Thyroid gland (tissue), 4 donors: ENCODE measurements at regions not wholly inside any gene's neighbourhood (a gene's known extent, or its start where the extent isn't known, plus 50 kb on each side); places are given as distances from the start of the nearest gene placed in this dataset.

ENCODE experiments used
- DNase-seq, 2 donors: peaks; one replicate each; pipeline ENCODE4 v3.0.0-alpha.2; 2019
- H3K27ac ChIP-seq, 3 donors: fragments of 200-600 bp; sonication (generic); 1 replicate in 2 of 3; 2 replicates in 1 of 3; pipeline ENCODE4 v1.5.1; 2016 to 2019; ENCODE audit warnings: mild to moderate bottlenecking in 1 of 3, moderate library complexity in 1 of 3
- H3K27me3 ChIP-seq: fragments of 200-600 bp; sonication (generic); one replicate; pipeline ENCODE4 v1.5.1; 2019
- H3K36me3 ChIP-seq, 2 donors: fragments of 200-600 bp; sonication (generic); one replicate each; pipeline ENCODE4 v1.5.1; 2016 to 2019
- H3K4me1 ChIP-seq, 2 donors: fragments of 200-600 bp; sonication (generic); one replicate each; pipeline ENCODE4 v1.5.1; 2017 to 2019
- H3K4me3 ChIP-seq, 3 donors: fragments of 200-600 bp; sonication (generic); replicated peaks in 1 of 3; 1 replicate in 2 of 3; 2 replicates in 1 of 3; pipeline ENCODE4 v1.5.1; 2016; ENCODE audit warnings: mild to moderate bottlenecking in 1 of 3
- H3K9me3 ChIP-seq: fragments of 200-600 bp; sonication (generic); one replicate; pipeline ENCODE4 v1.5.1; 2017
- POLR2A ChIP-seq, 2 donors: fragments of 450-650 bp; IDR thresholded peaks; one replicate each; pipeline ENCODE4 v1.6.1; 2017; ENCODE audit warnings: antibody characterized with exemption in 2 of 2, mild to moderate bottlenecking in 2 of 2, moderate library complexity in 1 of 2
- WGBS, 2 donors: methylation state at CpG; one replicate each; pipeline ENCODE4 v1.1.5; 2017; 5-methylcytosine and 5-hydroxymethylcytosine counted together
- intact Hi-C: fragments of 100-400 bp; cut with DNase I; formaldehyde crosslinking; loops from one replicate; pipeline ENCODE4 v1.15.1; 2023
- TF ChIP-seq, protein P1 (sequence below), 6 experiments: fragments of 200-600 bp in 3 of 6; fragments of 450-650 bp in 3 of 6; sonication (generic) in 3 of 6; IDR thresholded peaks; one replicate each; pipeline ENCODE4 v1.5.1; 2016 to 2019; ENCODE audit warnings: antibody characterized with exemption in 6 of 6, mild to moderate bottlenecking in 2 of 6, inconsistent platforms in 1 of 6, moderate library complexity in 1 of 6

DNA sequence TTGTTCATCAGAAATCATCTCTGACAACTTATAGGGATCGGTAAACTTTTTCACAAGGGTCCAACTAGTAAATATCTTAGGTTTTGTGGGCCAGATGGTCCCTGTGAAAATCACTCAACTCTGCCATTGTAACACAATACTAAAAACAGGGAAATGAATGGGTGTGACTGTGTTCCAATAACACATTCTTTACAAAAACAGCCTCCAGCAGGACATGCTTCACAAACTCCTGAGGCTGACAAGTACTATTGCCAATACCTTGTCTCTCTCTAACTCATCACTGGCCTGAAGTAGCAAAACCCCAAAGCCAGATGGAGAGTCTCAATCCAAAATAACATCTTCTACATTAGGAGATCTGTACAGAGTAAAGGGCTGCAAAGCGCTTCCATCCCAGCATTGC lies 312.3 kb downstream of the TOX3 start:
- no peaks in the 10 kb centered on the region for H3K9me3 ChIP-seq
- no peaks in the 10 kb centered on the region for H3K27me3 ChIP-seq
- 84 to 88% methylated on average over 2 of the region's 2 CpGs for WGBS, 2 donors
- H3K36me3 ChIP-seq, result no peaks in the 10 kb centered on the region
- intact Hi-C loops, result no loop called here
- H3K4me3 ChIP-seq, result no peak overlapping the region
- H3K4me1 ChIP-seq, result no peaks in the 10 kb centered on the region
- no peak for DNase-seq
- no peak overlapping the region for H3K27ac ChIP-seq
- TF ChIP-seq, protein P1, sequence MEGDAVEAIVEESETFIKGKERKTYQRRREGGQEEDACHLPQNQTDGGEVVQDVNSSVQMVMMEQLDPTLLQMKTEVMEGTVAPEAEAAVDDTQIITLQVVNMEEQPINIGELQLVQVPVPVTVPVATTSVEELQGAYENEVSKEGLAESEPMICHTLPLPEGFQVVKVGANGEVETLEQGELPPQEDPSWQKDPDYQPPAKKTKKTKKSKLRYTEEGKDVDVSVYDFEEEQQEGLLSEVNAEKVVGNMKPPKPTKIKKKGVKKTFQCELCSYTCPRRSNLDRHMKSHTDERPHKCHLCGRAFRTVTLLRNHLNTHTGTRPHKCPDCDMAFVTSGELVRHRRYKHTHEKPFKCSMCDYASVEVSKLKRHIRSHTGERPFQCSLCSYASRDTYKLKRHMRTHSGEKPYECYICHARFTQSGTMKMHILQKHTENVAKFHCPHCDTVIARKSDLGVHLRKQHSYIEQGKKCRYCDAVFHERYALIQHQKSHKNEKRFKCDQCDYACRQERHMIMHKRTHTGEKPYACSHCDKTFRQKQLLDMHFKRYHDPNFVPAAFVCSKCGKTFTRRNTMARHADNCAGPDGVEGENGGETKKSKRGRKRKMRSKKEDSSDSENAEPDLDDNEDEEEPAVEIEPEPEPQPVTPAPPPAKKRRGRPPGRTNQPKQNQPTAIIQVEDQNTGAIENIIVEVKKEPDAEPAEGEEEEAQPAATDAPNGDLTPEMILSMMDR (IDR thresholded peaks at IDR 0.05), result no peak

DNA sequence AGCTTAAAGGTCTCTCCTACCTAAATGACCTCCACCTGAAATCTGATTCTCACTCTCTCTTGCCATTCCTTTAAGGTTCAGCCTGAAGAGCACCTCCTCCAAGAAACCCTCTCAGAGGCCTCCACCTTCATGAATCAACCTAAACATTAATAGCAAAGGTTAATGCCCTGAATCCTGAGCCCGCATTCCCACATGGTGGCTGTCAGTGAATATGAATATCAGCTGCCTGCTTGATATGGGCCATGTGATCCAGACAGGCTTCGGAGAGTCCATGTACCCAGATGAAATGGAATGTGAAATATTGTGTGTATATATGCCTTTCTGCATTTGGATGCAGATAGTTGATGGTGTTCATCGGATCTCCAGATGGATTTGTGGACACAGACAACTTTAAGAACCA lies 317.5 kb downstream of the TOX3 start:
- intact Hi-C loops, result no loop called here
- Histone ChIP-seq H3K9me3 (no peaks in the 10 kb centered on the region), H3K36me3 (no peaks in the 10 kb centered on the region), H3K4me3 (no peak overlapping the region), H3K4me1 (no peaks in the 10 kb centered on the region), H3K27ac (no peak overlapping the region), H3K27me3 (no peaks in the 10 kb centered on the region)
- no peak for DNase-seq
- TF ChIP-seq POLR2A (IDR thresholded peaks at IDR 0.05), result no peak
- TF ChIP-seq, protein P1 (IDR thresholded peaks at IDR 0.05), result no peak
- 83 to 98% methylated on average over 3 of the region's 3 CpGs for WGBS, 2 donors

DNA sequence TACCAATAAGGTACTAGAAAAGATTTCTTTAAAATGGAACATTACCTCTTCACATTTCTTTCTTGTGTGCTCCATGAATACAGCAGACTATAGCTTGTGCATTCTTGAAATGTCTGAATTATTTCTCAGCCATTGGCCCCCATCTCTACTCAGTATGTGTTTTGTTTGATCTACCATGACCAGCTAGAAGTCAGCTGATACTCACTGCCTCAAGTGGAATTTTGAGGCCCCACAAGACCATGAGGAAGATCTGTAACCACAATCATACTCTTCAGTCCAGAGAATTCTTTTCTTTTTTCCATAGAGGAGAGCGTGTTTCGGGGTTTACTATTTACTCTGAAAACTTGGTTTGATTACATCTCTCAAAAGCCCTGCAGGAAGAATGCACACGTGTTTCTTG lies 319.1 kb downstream of the TOX3 start:
- Histone ChIP-seq H3K36me3 (no peaks in the 10 kb centered on the region), H3K9me3 (no peaks in the 10 kb centered on the region), H3K27ac (no peak overlapping the region), H3K4me1 (no peaks in the 10 kb centered on the region), H3K27me3 (no peaks in the 10 kb centered on the region), H3K4me3 (no peak overlapping the region)
- TF ChIP-seq, protein P1 (IDR thresholded peaks at IDR 0.05), result no peak
- TF ChIP-seq POLR2A (IDR thresholded peaks at IDR 0.05), result no peak
- intact Hi-C loops, result no loop called here
- DNase-seq, result no peak
- WGBS, 2 donors, result 77 to 82% methylated on average over 3 of the region's 3 CpGs

DNA sequence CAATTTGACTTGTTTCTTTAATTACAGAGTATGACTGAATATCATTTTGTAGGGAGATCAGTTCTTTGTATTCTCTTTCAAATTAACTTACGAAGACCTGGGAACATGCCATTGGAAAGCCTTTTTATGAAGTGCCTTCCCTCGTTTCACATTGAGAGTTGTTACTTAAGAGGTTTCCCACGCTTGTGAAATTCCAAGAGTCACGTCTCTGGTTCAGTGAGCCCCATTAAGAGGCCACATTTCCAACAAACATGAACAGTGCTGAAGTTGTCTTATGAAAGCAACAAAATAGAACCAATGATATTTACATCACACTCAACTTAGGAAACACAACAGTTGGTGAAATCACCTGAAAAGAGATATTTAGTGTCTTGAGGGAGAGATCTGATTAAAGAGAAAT lies 334.1 kb downstream of the TOX3 start:
- no peaks in the 10 kb centered on the region for H3K27me3 ChIP-seq
- H3K4me1 ChIP-seq, result peaks cover 0 to 7% of the 10 kb centered on the region in 2 donors
- TF ChIP-seq POLR2A (IDR thresholded peaks at IDR 0.05), result no peak
- TF ChIP-seq, protein P1 (IDR thresholded peaks at IDR 0.05), result no peak
- no peak overlapping the region for H3K4me3 ChIP-seq
- no peaks in the 10 kb centered on the region for H3K9me3 ChIP-seq
- peak; percentile 9 to 13 for DNase-seq
- no peaks in the 10 kb centered on the region for H3K36me3 ChIP-seq
- intact Hi-C loops, result no loop called here
- WGBS, 2 donors, result 18 to 24% methylated on average over 4 of the region's 4 CpGs
- H3K27ac ChIP-seq, result no peak overlapping the region

DNA sequence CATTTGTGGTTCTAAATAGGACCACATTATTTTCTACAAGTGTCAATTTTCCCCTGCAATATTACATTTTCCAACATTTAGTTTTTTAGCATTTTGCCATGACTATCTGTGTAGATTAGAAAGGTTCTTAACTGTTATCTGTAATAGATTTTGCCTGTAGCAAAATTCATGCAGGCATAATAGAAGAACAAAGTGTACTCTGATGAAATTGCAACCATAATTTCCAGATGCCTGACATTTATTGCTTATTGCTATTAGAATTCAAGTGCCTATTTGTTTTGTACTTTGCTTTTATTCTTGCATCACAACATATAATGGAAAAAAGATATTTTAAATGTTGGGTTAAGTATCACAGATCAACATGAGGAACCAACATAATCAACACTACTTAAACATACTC lies 337.7 kb downstream of the TOX3 start:
- TF ChIP-seq, protein P1 (IDR thresholded peaks at IDR 0.05), result no peak
- no peak for TF ChIP-seq POLR2A (IDR thresholded peaks at IDR 0.05)
- H3K36me3 ChIP-seq, result no peaks in the 10 kb centered on the region
- H3K4me1 ChIP-seq, result peaks cover 0 to 7% of the 10 kb centered on the region in 2 donors
- H3K4me3 ChIP-seq, result no peak overlapping the region
- H3K9me3 ChIP-seq, result no peaks in the 10 kb centered on the region
- no peak for DNase-seq
- intact Hi-C loops, result no loop called here
- no peaks in the 10 kb centered on the region for H3K27me3 ChIP-seq
- H3K27ac ChIP-seq, result no peak overlapping the region
